H1 (cell line): ENCODE measurements at regions not wholly inside any gene's neighbourhood (a gene's known extent, or its start where the extent isn't known, plus 50 kb on each side); places are given as distances from the start of the nearest gene placed in this dataset.

Experiments
- CTCF ChIA-PET: fragments of 300-600 bp; sonication (Branson Sonifier 250); formaldehyde crosslinking; loops from one replicate; lab custom pipeline; 2021; ENCODE audit not compliant: partially characterized antibody; lab: Charles Lee
- POLR2A ChIA-PET: fragments of 300-600 bp; sonication (Branson Sonifier 250); formaldehyde crosslinking; loops from one replicate; lab custom pipeline; 2021; ENCODE audit warnings: inconsistent platforms; ENCODE audit not compliant: partially characterized antibody; lab: Charles Lee
- DNase-seq, 2 experiments: peaks; one replicate each; pipeline versions ENCODE4 v3.0.0 to v3.0.0-alpha.2; 2010 to 2022; ENCODE audit warnings: low spot score in 2 of 2, low read depth in 1 of 2, mixed read lengths in 1 of 2
- FAIRE-seq: peaks from 2 replicates; lab custom pipeline; 2011; peaks lifted over from hg19 to GRCh38; lab: Jason Lieb, UNC
- H2AFZ ChIP-seq: 2 replicates; pipeline ENCODE4 v1.8.1; 2012; ENCODE audit warnings: low read length, inconsistent platforms
- H2AK5ac ChIP-seq: 2 replicates; pipeline ENCODE4 v1.6.1; 2013; ENCODE audit warnings: low read depth, low read length
- H2BK120ac ChIP-seq: replicated peaks from 2 replicates; pipeline ENCODE3; 2013; ENCODE audit warnings: low read depth, low read length, inconsistent platforms
- H2BK12ac ChIP-seq: 2 replicates; pipeline ENCODE4 v1.6.1; 2013; ENCODE audit warnings: low read depth, low read length
- H2BK15ac ChIP-seq: 2 replicates; pipeline ENCODE4 v1.6.1; 2013; ENCODE audit warnings: low read length
- H2BK20ac ChIP-seq: 2 replicates; pipeline ENCODE4 v1.6.1; 2013; ENCODE audit warnings: low read length
- H2BK5ac ChIP-seq: 2 replicates; pipeline ENCODE4 v1.6.1; 2013; ENCODE audit warnings: low read depth, low read length
- H3K14ac ChIP-seq: 2 replicates; pipeline ENCODE4 v1.6.1; 2013; ENCODE audit warnings: inconsistent platforms; ENCODE audit not compliant: insufficient read length
- H3K18ac ChIP-seq: 2 replicates; pipeline ENCODE4 v1.6.1; 2013; ENCODE audit warnings: low read length; ENCODE audit errors: extremely low read depth
- H3K23ac ChIP-seq: 2 replicates; pipeline ENCODE4 v1.6.1; 2013; ENCODE audit warnings: inconsistent platforms; ENCODE audit not compliant: insufficient read length
- H3K23me2 ChIP-seq: 2 replicates; pipeline ENCODE4 v1.6.1; 2013; ENCODE audit warnings: low read depth, low read length
- H3K27ac ChIP-seq: 2 replicates; pipeline ENCODE4 v1.6.1; 2011; ENCODE audit warnings: low read depth, low read length, inconsistent platforms
- H3K27me3 ChIP-seq, 4 experiments: replicated peaks in 1 of 4; 1 replicate in 1 of 4; 2 replicates in 3 of 4; pipeline versions ENCODE4 v1.6.1 to v1.8.1; 2011 to 2013; ENCODE audit warnings: low read length in 3 of 4, mild to moderate bottlenecking in 3 of 4, inconsistent platforms in 2 of 4, mixed read lengths in 2 of 4, moderate library complexity in 1 of 4; ENCODE audit not compliant: control insufficient read depth in 3 of 4, insufficient read depth in 3 of 4; ENCODE audit errors: extremely low read depth in 1 of 4
- H3K36me3 ChIP-seq, 4 experiments: 2 replicates each; pipeline versions ENCODE4 v1.6.1 to v1.8.1; 2011 to 2013; ENCODE audit warnings: mild to moderate bottlenecking in 4 of 4, low read length in 3 of 4, moderate library complexity in 2 of 4, control low read depth in 1 of 4, inconsistent platforms in 1 of 4; ENCODE audit not compliant: insufficient read depth in 4 of 4, control insufficient read depth in 2 of 4
- H3K4ac ChIP-seq: replicated peaks from 2 replicates; pipeline ENCODE3; 2013; ENCODE audit warnings: low read length, low read depth, mixed read lengths, inconsistent platforms; ENCODE audit not compliant: insufficient read length
- H3K4me1 ChIP-seq, 4 experiments: replicated peaks in 1 of 4; 1 replicate in 1 of 4; 2 replicates in 3 of 4; pipeline versions ENCODE4 v1.6.1 to v1.8.1; 2011 to 2013; ENCODE audit warnings: low read length in 3 of 4, inconsistent platforms in 2 of 4, mixed read lengths in 1 of 4; ENCODE audit not compliant: insufficient read depth in 4 of 4, control insufficient read depth in 3 of 4
- H3K4me2 ChIP-seq, 2 experiments: 2 replicates each; pipeline versions ENCODE4 v1.6.1 to v1.8.1; 2011 to 2013; ENCODE audit warnings: low read depth in 2 of 2, low read length in 2 of 2, control low read depth in 1 of 2, inconsistent platforms in 1 of 2, mild to moderate bottlenecking in 1 of 2; ENCODE audit not compliant: insufficient read depth in 1 of 2
- H3K4me3 ChIP-seq, 4 experiments: fragments of 200-600, 300-600 bp in 1 of 4; sonication (generic), shearing (Covaris generic), sonication (Bioruptor Twin) in 1 of 4; 2 replicates each; pipeline versions ENCODE4 v1.5.1 to v1.8.1; 2011 to 2016; ENCODE audit warnings: low read length in 4 of 4, low read depth in 3 of 4, control low read depth in 2 of 4, inconsistent platforms in 2 of 4, mild to moderate bottlenecking in 2 of 4, mixed read lengths in 1 of 4, moderate library complexity in 1 of 4; ENCODE audit not compliant: insufficient read depth in 2 of 4; ENCODE audit errors: extremely low read depth in 1 of 4
- H3K56ac ChIP-seq: replicated peaks from 2 replicates; pipeline ENCODE3; 2013; ENCODE audit warnings: low read depth, mild to moderate bottlenecking, mixed read lengths, low read length, inconsistent platforms; ENCODE audit not compliant: insufficient read length
- H3K79me1 ChIP-seq: 2 replicates; pipeline ENCODE4 v1.6.1; 2013; ENCODE audit warnings: low read depth, low read length, control low read depth
- H3K79me2 ChIP-seq, 2 experiments: 2 replicates each; pipeline versions ENCODE4 v1.6.1 to v1.8.1; 2012 to 2013; ENCODE audit warnings: low read length in 2 of 2, mild to moderate bottlenecking in 2 of 2, inconsistent platforms in 1 of 2; ENCODE audit not compliant: insufficient read depth in 2 of 2, control insufficient read depth in 1 of 2
- H3K9ac ChIP-seq, 4 experiments: replicated peaks in 1 of 4; 1 replicate in 1 of 4; 2 replicates in 3 of 4; pipeline versions ENCODE4 v1.6.1 to v1.8.1; 2011 to 2013; ENCODE audit warnings: low read depth in 3 of 4, low read length in 3 of 4, control low read depth in 2 of 4, mild to moderate bottlenecking in 2 of 4, moderate library complexity in 2 of 4, inconsistent platforms in 1 of 4; ENCODE audit errors: extremely low read depth in 1 of 4
- H3K9me3 ChIP-seq, 2 experiments: 2 replicates each; pipeline versions ENCODE4 v1.6.1 to v1.8.1; 2012 to 2013; ENCODE audit warnings: mild to moderate bottlenecking in 2 of 2, moderate library complexity in 2 of 2, control low read depth in 1 of 2, inconsistent platforms in 1 of 2, low read depth in 1 of 2, low read length in 1 of 2, mixed read lengths in 1 of 2; ENCODE audit not compliant: insufficient read depth in 2 of 2
- H4K20me1 ChIP-seq, 2 experiments: replicated peaks in 1 of 2; 2 replicates each; pipeline versions ENCODE3 to v1.8.1; 2011 to 2013; ENCODE audit warnings: inconsistent platforms in 2 of 2, low read length in 2 of 2, mild to moderate bottlenecking in 1 of 2; ENCODE audit not compliant: insufficient read depth in 2 of 2, control insufficient read depth in 1 of 2
- H4K5ac ChIP-seq: 2 replicates; pipeline ENCODE4 v1.6.1; 2013; ENCODE audit warnings: low read length, low read depth, mixed read lengths, inconsistent platforms; ENCODE audit not compliant: insufficient read length
- H4K8ac ChIP-seq: 2 replicates; pipeline ENCODE4 v1.8.0; 2013; ENCODE audit warnings: mild to moderate bottlenecking, moderate library complexity, low read length, inconsistent platforms; ENCODE audit not compliant: insufficient read depth; ENCODE audit errors: extremely low read depth
- H4K91ac ChIP-seq: replicated peaks from 2 replicates; pipeline ENCODE3; 2013; ENCODE audit warnings: low read length, mixed read lengths, inconsistent platforms; ENCODE audit not compliant: insufficient read length
- BACH1 ChIP-seq: IDR thresholded peaks from 2 replicates; pipeline ENCODE4 v1.6.1; 2012; ENCODE audit warnings: low read length, improper control_type of control experiment
- CEBPB ChIP-seq: IDR thresholded peaks from 2 replicates; pipeline ENCODE4 v1.6.1; 2012; ENCODE audit warnings: low read depth, low read length
- CTBP2 ChIP-seq: IDR thresholded peaks from 2 replicates; pipeline ENCODE4 v1.7.0; 2011; ENCODE audit warnings: borderline replicate concordance, mild to moderate bottlenecking, moderate library complexity, mixed read lengths, low read length; ENCODE audit not compliant: insufficient read depth, insufficient read length
- EGR1 ChIP-seq: IDR thresholded peaks from 2 replicates; pipeline ENCODE4 v1.6.1; 2011; ENCODE audit warnings: low read depth, low read length, borderline replicate concordance
- KDM5A ChIP-seq: fragments of 200-600 bp; IDR thresholded peaks from 2 replicates; pipeline ENCODE4 v1.7.1; 2012; ENCODE audit warnings: mild to moderate bottlenecking, low read length, inconsistent platforms, mixed read lengths
- NRF1 ChIP-seq: IDR thresholded peaks from 2 replicates; pipeline ENCODE4 v1.6.1; 2011; ENCODE audit warnings: mild to moderate bottlenecking, low read depth, low read length, improper control_type of control experiment
- POU5F1 ChIP-seq: IDR thresholded peaks from 2 replicates; pipeline ENCODE4 v1.6.1; 2011; ENCODE audit warnings: low read depth, mild to moderate bottlenecking, low read length, moderate library complexity
- RBBP5 ChIP-seq: IDR thresholded peaks from 2 replicates; pipeline ENCODE4 v1.7.1; 2012; ENCODE audit warnings: low read depth, mild to moderate bottlenecking, inconsistent platforms, low read length, moderate library complexity, borderline replicate concordance
- SAP30 ChIP-seq: fragments of 300-600 bp; sonication (generic); IDR thresholded peaks from 2 replicates; pipeline ENCODE4 v1.7.1; 2012; ENCODE audit warnings: low read length, moderate library complexity, mild to moderate bottlenecking, inconsistent platforms; ENCODE audit not compliant: insufficient read depth, insufficient replicate concordance
- SIN3A ChIP-seq, 2 experiments: IDR thresholded peaks in 1 of 2; conservative IDR thresholded peaks in 1 of 2; 2 replicates each; pipeline ENCODE4 v1.6.1; 2011 to 2012; ENCODE audit warnings: low read length in 2 of 2, improper control_type of control experiment in 1 of 2, low read depth in 1 of 2, mild to moderate bottlenecking in 1 of 2
- SIX5 ChIP-seq: IDR thresholded peaks from 2 replicates; pipeline ENCODE4 v1.6.1; 2011; ENCODE audit warnings: mild to moderate bottlenecking, low read depth, low read length
- SP1 ChIP-seq: IDR thresholded peaks from 2 replicates; pipeline ENCODE4 v1.6.1; 2011; ENCODE audit warnings: low read depth, low read length
- WGBS, 2 experiments: shearing (Covaris generic) in 1 of 2; methylation state at CpG; one replicate each; pipeline versions ENCODE4 v1.1.6 to v1.1.7; 2013 to 2015; ENCODE audit warnings: low lambda C conversion rate in 2 of 2, mixed read lengths in 2 of 2, inconsistent platforms in 1 of 2, low coverage in 1 of 2, missing lambda C conversion rate in 1 of 2; ENCODE audit not compliant: insufficient replicate concordance in 2 of 2, insufficient coverage in 1 of 2, insufficient read length in 1 of 2; ENCODE audit errors: extremely low coverage in 1 of 2, missing lambda C conversion rate in 1 of 2; 5-methylcytosine and 5-hydroxymethylcytosine counted together
- TF ChIP-seq, protein P1 (sequence below): IDR thresholded peaks from 2 replicates; pipeline ENCODE4 v1.6.1; 2012; ENCODE audit warnings: low read length, inconsistent platforms

DNA sequence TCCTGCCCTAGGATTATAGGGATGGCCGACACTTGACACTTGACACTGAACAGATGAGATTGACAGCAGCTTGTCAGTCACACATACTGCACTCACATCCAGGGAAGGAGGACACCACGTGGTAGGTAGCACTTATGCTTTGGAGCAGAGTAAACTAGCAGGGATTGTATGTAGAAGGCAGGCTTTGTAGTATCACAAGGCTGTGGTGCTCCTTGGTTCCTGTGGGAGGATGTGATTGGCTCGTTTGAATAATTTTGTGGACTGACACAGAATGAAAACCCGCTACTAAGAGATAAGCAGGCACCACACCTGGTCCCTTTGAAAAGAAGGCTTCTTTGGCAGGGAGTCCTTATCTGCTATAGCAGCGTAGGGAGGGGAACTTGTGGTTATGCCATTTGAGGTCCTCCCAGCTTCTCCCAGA lies 63.6 kb upstream of the IL12B start:
- Histone ChIP-seq H2BK120ac (no peak overlapping the region), H3K27ac (no peak overlapping the region), H3K4me2 (no peak overlapping the region), H3K79me1 (no peaks in the 10 kb centered on the region), H4K8ac (no peak overlapping the region), H4K5ac (no peak overlapping the region), H3K27me3 (no peaks in the 10 kb centered on the region), H3K4ac (no peak overlapping the region), H3K4me1 (no peaks in the 10 kb centered on the region), H2BK5ac (no peak overlapping the region), H3K23me2 (no peaks in the 10 kb centered on the region), H2AFZ (no peak overlapping the region), H4K20me1 (no peaks in the 10 kb centered on the region), H3K79me2 (no peaks in the 10 kb centered on the region), H3K56ac (no peak overlapping the region), H2BK20ac (no peak overlapping the region), H2BK15ac (no peak overlapping the region), H4K91ac (no peak overlapping the region), H3K9me3 (no peaks in the 10 kb centered on the region), H2AK5ac (no peak overlapping the region; the same call in 1 of the 2 replicates), H3K23ac (no peak overlapping the region), H3K14ac (no peak overlapping the region), H2BK12ac (no peak overlapping the region), H3K9ac (no peak overlapping the region), H3K4me3 (no peak overlapping the region), H3K18ac (no peak overlapping the region), H3K36me3 (no peaks in the 10 kb centered on the region)
- DNase-seq (no peak), FAIRE-seq (no peak)
- WGBS, 2 experiments, result 76% methylated on average over 5 of the region's 5 CpGs; no CpG with 5 or more reads in 1 of the 2 experiments
- ChIA-PET CTCF (no interaction called here), POLR2A (no interaction called here)
- no peak for TF ChIP-seq RBBP5
- no peak for TF ChIP-seq CTBP2
- no peak for TF ChIP-seq BACH1
- no peak for TF ChIP-seq SIX5
- TF ChIP-seq SIN3A (conservative IDR thresholded peaks at IDR 0.05 in 1 of 2, IDR thresholded peaks at IDR 0.05 in 1 of 2; ENCODE audit: low read depth in 1 of 2, low read length in 2 of 2), result no peak
- no peak for TF ChIP-seq SAP30
- no peak for TF ChIP-seq SP1
- TF ChIP-seq KDM5A, result no peak
- no peak for TF ChIP-seq POU5F1
- no peak for TF ChIP-seq NRF1
- no peak for TF ChIP-seq EGR1
- TF ChIP-seq CEBPB, result no peak
- TF ChIP-seq, protein P1, sequence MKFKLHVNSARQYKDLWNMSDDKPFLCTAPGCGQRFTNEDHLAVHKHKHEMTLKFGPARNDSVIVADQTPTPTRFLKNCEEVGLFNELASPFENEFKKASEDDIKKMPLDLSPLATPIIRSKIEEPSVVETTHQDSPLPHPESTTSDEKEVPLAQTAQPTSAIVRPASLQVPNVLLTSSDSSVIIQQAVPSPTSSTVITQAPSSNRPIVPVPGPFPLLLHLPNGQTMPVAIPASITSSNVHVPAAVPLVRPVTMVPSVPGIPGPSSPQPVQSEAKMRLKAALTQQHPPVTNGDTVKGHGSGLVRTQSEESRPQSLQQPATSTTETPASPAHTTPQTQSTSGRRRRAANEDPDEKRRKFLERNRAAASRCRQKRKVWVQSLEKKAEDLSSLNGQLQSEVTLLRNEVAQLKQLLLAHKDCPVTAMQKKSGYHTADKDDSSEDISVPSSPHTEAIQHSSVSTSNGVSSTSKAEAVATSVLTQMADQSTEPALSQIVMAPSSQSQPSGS, result no peak
